Activated naive CD4-positive, alpha-beta T cell (primary cell): ENCODE measurements at regions not wholly inside any gene's neighbourhood (a gene's known extent, or its start where the extent isn't known, plus 50 kb on each side); places are given as distances from the start of the nearest gene placed in this dataset.

ENCODE experiments used
- DNase-seq, 4 experiments: peaks; one replicate each; lab custom pipeline; 2025; lab: John Stamatoyannopoulos, UW

DNA sequence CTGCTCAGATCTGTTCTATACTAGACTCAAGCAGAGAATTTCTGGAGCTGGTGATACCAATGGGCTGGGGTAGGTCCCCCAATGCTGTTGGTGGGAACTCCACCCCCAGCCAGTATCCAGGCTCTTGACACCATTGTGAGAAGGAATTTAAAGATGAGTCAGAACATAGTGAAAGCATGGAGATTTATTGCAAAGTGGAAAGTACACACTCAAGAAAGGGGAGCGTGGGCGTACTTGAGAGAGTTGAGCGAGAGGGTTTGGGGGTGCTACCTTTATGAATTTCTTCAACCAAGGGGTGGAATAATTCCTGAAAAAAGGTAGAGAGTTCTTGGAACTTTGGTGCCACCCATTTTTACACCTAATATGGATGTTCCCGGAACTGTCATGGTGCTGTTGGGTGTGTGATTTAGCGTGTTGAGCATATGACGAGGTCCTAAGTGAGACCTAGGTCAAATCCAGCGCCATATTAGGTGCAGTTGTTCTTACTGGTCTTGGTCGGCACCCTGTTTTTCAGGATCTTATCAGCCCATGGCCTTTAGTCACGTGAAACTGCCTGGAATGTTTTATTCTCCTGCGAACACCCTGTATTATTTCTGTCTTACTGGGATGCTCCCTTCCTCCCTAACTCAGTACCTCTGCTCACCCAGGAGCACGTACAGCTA, 122.0 kb upstream of the AHR start:
- DNase-seq: no peak

DNA sequence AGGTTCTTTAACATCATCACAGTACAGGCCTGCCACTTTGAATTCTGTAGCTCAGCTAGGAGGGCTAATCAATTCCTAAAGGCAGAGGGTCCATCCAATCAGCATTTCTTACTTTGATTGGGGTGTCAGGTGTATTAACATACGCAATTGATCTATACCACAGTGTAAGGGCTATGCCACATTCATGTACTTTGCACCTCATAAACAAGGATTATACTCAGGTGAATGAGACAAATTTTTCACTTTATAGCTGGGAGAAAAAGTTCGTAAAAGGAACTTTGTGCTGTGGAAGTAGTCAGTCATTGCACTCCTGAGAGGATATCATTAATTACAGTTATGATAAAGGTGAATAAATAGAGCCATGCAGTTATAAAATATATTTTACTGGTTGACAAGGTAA, 119.9 kb upstream of the AHR start:
- no peak for DNase-seq

DNA sequence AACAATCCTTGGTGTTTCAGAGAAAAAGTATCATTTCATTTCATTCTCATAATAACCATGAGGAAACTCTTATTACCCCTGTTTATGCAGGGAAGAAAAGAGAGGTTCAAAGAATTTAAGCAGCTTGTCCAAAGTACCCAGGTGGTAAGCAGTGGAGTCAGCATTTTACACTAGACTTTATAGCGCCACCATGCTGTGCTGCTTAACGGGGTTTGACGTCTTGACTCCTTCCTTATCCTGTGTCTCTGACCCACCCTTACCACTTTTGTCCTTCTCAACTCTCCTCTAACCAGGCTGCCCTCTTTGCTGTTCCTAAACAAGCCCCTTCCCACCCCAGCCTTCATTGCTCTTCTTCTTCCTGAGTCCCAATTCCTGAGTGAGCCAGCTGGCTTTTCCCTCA, 117.0 kb upstream of the AHR start:
- DNase-seq: no peak

GRCh38 chr7:17183630-17184328, 114.7 kb upstream of the AHR start:
- no peak for DNase-seq

DNA sequence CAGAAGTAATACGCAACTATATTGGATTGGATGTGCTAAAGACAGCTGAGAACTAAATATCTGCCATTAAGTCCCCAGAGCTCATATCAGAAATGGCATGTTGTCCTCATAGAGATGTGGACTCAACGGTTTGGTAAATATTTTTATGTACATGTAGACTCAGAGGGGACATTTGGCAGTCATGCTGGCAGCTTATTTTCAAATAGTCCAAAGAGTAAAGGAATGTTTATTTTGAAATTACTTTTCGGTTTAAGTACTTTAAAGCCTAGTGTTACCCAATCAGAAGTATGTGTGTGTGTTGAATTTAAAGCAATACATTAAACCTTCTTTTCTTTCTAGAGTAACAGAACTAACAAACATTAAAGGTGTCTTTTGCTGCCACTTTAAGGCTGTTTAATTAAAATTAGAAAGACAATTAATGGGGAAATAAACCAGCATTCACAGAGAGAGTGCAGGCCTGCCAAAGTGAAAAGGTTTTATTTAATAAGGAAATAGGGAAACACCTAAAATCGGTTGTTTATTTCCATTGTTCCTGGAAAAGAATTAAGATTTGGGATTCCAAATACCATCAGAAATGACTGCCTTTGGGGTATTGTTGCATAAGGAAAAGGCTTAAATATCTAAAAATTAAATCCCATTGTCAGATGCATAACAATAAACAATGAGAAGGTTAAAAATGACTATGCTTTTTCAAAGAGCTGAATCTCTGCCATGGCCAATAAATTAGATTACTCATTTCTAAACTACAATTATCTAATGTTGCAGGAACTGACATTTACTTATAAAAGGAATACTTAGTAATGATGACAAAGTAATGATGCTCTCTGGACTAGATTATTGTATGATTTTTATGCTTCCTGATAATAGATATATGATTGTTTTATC, 113.4 kb upstream of the AHR start:
- DNase-seq: no peak

DNA sequence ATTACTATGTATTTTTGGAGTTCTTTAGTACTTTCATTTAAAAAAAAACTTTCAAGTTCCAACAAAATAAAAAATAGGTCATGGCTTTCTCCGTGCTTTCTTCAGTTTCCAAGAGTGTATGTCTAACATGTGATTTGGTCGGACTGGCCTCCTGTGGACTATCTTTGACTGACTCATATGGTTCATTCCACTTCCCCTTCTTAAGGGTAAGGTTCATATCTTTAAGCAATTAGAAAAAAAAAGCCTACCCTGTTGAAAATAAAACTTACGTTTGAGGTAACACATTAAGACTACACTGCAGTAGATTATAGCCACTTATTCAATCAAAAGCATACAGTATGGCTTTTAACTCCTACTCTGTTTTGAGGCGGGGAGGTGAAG, 112.8 kb upstream of the AHR start:
- DNase-seq: no peak

GRCh38 chr7:17186745-17187530, 111.5 kb upstream of the AHR start:
- DNase-seq: no peak

- no peak for DNase-seq
Observed at GRCh38 chr7:17194656-17195055, 103.8 kb upstream of the AHR start.

- no peak for DNase-seq
Observed at GRCh38 chr7:17195576-17195975, 102.9 kb upstream of the AHR start.

GRCh38 chr7:17205910-17206309, 92.5 kb upstream of the AHR start:
- DNase-seq: no peak

- no peak for DNase-seq
Observed at GRCh38 chr7:17206349-17206905, 92.0 kb upstream of the AHR start.

GRCh38 chr7:17207220-17207619, 91.2 kb upstream of the AHR start:
- no peak for DNase-seq

DNA sequence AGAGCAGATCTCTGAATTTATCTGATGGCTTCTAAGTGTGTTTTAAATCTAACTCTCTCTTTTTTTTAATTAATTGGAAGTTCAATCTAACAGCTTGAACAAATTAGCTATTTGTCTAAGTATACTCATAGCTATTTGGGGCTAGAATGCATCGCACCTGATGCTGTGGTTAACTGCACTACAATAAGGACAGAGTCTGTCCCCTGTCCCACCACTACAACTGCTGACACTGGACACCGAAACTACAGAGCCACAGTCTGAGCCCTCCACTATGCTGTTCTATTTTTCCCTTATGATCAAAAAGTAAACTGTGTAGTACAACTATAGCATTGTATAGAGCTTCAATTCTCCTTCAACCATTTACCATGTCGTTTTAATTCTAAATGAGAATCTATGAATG, 89.4 kb upstream of the AHR start:
- no peak for DNase-seq

GRCh38 chr7:17211307-17211836, 87.1 kb upstream of the AHR start:
- no peak for DNase-seq

GRCh38 chr7:17212188-17212587, 86.3 kb upstream of the AHR start:
- DNase-seq: no peak

GRCh38 chr7:17227766-17228490, 70.5 kb upstream of the AHR start:
- no peak for DNase-seq

GRCh38 chr7:17229228-17229627, 69.2 kb upstream of the AHR start:
- no peak for DNase-seq

GRCh38 chr7:17230099-17230807, 68.2 kb upstream of the AHR start:
- no peak for DNase-seq

GRCh38 chr7:17233603-17234002, 64.8 kb upstream of the AHR start:
- DNase-seq: no peak

DNA sequence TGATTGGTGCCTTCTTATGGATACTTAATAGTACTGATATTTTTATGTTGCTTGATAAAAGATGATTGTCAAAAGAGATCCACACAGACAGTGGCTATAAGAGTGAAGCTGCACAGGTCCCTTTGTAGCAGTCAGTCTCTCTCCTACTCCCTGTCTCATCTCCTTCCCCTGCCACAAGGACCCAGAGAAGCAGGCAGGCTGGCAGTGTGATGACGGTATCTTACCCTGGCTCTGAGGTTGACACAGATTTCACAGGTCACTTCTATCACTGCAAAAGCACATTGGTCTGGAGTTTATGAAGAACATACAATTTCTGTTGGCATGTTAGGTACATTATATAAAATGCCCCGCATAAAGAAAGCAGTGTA, 64.4 kb upstream of the AHR start:
- DNase-seq: peak in 1 of 4 experiments; percentile 3
